SH-SY5Y (cell line): ENCODE measurements at regions not wholly inside any gene's neighbourhood (a gene's known extent, or its start where the extent isn't known, plus 50 kb on each side); places are given as distances from the start of the nearest gene placed in this dataset.

ENCODE experiments used
- GATA2 ChIP-seq: IDR thresholded peaks from 2 replicates; pipeline ENCODE4 v1.6.1; 2011; ENCODE audit warnings: mild to moderate bottlenecking, low read depth, low read length
- GATA3 ChIP-seq: IDR thresholded peaks from 2 replicates; pipeline ENCODE4 v1.6.1; 2011; ENCODE audit warnings: low read depth, mild to moderate bottlenecking, low read length, moderate library complexity

GRCh38 chr11:91846002-91846401 lies 378.6 kb upstream of the FAT3 start:
- TF ChIP-seq GATA2 (no peak), GATA3 (no peak)
